22Rv1 (cell line): ENCODE measurements at regions not wholly inside any gene's neighbourhood (a gene's known extent, or its start where the extent isn't known, plus 50 kb on each side); places are given as distances from the start of the nearest gene placed in this dataset.

Experiments
- CTCF ChIP-seq: fragments of 450-650 bp; IDR thresholded peaks from 2 replicates; pipeline ENCODE4 v1.5.1; 2017; ENCODE audit warnings: mild to moderate bottlenecking
- ZFX ChIP-seq: fragments of 450-650 bp; IDR thresholded peaks from 2 replicates; pipeline ENCODE4 v1.6.1; 2017; ENCODE audit warnings: antibody characterized with exemption, borderline replicate concordance

- TF ChIP-seq CTCF (no peak), ZFX (no peak)
These were observed 365.5 kb downstream of the MN1 start for GRCh38 chr22:27435844-27436576.
